HEK293T (cell line): ENCODE measurements at regions not wholly inside any gene's neighbourhood (a gene's known extent, or its start where the extent isn't known, plus 50 kb on each side); places are given as distances from the start of the nearest gene placed in this dataset.

Source experiments
- ARNT ChIP-seq: fragments of 450-650 bp; IDR thresholded peaks from 2 replicates; pipeline ENCODE4 v1.6.1; 2017; ENCODE audit warnings: mild to moderate bottlenecking
- BHLHE40 ChIP-seq: fragments of 450-650 bp; IDR thresholded peaks from 2 replicates; pipeline ENCODE4 v1.6.1; 2016; ENCODE audit warnings: mild to moderate bottlenecking, moderate library complexity, borderline replicate concordance
- CTBP1 ChIP-seq: fragments of 450-650 bp; IDR thresholded peaks from 2 replicates; pipeline ENCODE4 v1.6.1; 2016; ENCODE audit warnings: borderline replicate concordance
- ELF4 ChIP-seq: fragments of 450-650 bp; IDR thresholded peaks from 2 replicates; pipeline ENCODE4 v1.6.1; 2017; ENCODE audit warnings: antibody characterized with exemption
- FOXK2 ChIP-seq: fragments of 450-650 bp; IDR thresholded peaks from 2 replicates; pipeline ENCODE4 v1.6.1; 2016; ENCODE audit warnings: mild to moderate bottlenecking
- FOXM1 ChIP-seq: fragments of 450-650 bp; IDR thresholded peaks from 2 replicates; pipeline ENCODE4 v1.6.1; 2017; ENCODE audit warnings: mild to moderate bottlenecking, borderline replicate concordance
- HDGF ChIP-seq: fragments of 450-650 bp; IDR thresholded peaks from 2 replicates; pipeline ENCODE4 v1.6.1; 2017; ENCODE audit warnings: antibody characterized with exemption, borderline replicate concordance
- LEF1 ChIP-seq: fragments of 450-650 bp; IDR thresholded peaks from 2 replicates; pipeline ENCODE4 v1.6.1; 2017; ENCODE audit warnings: mild to moderate bottlenecking, borderline replicate concordance
- NFRKB ChIP-seq: fragments of 450-650 bp; IDR thresholded peaks from 2 replicates; pipeline ENCODE4 v1.6.1; 2016; ENCODE audit warnings: mild to moderate bottlenecking, moderate library complexity
- SP1 ChIP-seq: fragments of 450-650 bp; IDR thresholded peaks from 2 replicates; pipeline ENCODE4 v1.6.1; 2017
- SUZ12 ChIP-seq: fragments of 450-650 bp; IDR thresholded peaks from 2 replicates; pipeline ENCODE4 v1.6.1; 2016; ENCODE audit warnings: mild to moderate bottlenecking
- TARDBP ChIP-seq: fragments of 450-650 bp; IDR thresholded peaks from 2 replicates; pipeline ENCODE4 v1.6.1; 2016
- ZNF384 ChIP-seq: fragments of 450-650 bp; IDR thresholded peaks from 2 replicates; pipeline ENCODE4 v1.6.1; 2016
- TF ChIP-seq, protein P1 (sequence below): fragments of 450-650 bp; IDR thresholded peaks from 2 replicates; pipeline ENCODE4 v1.6.1; 2016

DNA sequence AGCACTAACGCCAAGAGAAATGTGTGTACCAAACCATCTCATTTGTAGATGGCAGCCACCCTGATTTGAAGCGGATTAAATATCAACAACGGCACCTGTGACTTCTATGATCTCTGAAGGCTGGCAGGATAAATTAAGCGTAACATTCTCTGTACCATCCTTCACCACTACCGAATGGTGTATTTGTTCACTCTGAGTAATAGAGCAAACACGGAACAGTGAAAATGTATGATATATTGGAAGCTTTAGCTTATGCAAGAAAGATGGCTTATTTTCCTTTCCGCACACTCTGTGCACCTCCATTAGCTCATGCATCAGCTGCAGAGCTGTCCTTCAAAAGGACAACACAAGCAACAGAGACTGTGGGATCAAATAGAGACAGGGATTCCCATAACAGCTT, 431.1 kb downstream of the PRELID2 start:
- TF ChIP-seq CTBP1 (no peak), BHLHE40 (no peak), ELF4 (no peak), SUZ12 (no peak), SP1 (no peak), NFRKB (no peak), ARNT (no peak), FOXK2 (no peak), HDGF (no peak), FOXM1 (no peak), LEF1 (no peak), ZNF384 (no peak), TARDBP (no peak)
- TF ChIP-seq, protein P1, sequence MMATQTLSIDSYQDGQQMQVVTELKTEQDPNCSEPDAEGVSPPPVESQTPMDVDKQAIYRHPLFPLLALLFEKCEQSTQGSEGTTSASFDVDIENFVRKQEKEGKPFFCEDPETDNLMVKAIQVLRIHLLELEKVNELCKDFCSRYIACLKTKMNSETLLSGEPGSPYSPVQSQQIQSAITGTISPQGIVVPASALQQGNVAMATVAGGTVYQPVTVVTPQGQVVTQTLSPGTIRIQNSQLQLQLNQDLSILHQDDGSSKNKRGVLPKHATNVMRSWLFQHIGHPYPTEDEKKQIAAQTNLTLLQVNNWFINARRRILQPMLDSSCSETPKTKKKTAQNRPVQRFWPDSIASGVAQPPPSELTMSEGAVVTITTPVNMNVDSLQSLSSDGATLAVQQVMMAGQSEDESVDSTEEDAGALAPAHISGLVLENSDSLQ, result no peak
